GM18508 (cell line): ENCODE measurements at regions not wholly inside any gene's neighbourhood (a gene's known extent, or its start where the extent isn't known, plus 50 kb on each side); places are given as distances from the start of the nearest gene placed in this dataset.
"Not testable (repeated sequence)": the region's sequence is repeated elsewhere in the genome, so short reads cannot be mapped to it uniquely, and the experiment has no call there.

Experiments used
- ATAC-seq: cut with Tn5 transposase; IDR thresholded peaks from one replicate; pipeline ENCODE4 v1.9.1; 2021; ENCODE audit warnings: moderate number of reproducible peaks; ENCODE audit not compliant: insufficient read depth, unreplicated experiment

GRCh38 chr7:93750986-93751385 is 139.6 kb downstream of the TFPI2 start:
- no peak for ATAC-seq

- no peak for ATAC-seq
Observed at GRCh38 chr7:93747019-93747418, 143.5 kb downstream of the TFPI2 start.

- ATAC-seq: no peak
Observed at GRCh38 chr7:93739424-93739823, 151.1 kb downstream of the TFPI2 start.

DNA sequence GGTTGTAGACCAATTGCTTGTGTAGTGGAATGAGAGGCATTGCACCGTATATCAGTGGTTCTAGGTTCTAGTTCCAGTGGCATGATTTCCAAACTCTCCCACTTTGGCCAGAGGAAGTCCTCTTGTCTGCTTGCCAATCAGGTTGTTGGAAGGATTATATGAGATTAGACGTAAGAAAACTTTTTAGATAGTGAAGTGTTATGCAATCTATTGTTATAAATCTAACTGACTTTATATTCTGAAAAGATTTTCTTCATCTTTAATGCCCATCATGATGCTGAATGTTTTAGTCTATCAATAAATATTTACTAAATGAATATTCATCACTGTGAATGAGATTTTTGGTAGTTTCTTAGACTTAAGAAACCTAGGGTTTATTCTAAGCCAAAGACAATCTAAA is 152.6 kb downstream of the TFPI2 start:
- ATAC-seq: no peak

GRCh38 chr7:93736668-93737369 is 153.7 kb downstream of the TFPI2 start:
- no peak for ATAC-seq

DNA sequence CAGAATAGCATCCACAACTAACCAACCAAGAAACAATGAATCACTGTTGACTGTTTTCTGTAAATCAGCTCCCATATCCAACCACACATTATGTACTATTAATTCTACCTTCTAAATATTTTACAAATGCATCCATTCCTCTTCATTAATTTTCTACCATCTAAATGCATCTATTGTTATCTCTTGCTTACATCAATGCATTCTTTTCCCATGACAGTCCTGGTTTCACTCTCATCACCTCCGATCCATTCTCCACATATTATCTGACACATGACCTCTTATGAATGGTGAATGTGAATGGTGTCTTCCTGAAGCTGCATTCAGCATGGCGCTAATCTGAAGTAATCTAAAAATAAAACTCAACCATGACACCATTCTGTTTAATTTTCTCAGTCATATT is 153.8 kb upstream of the CALCR start:
- ATAC-seq: no peak

DNA sequence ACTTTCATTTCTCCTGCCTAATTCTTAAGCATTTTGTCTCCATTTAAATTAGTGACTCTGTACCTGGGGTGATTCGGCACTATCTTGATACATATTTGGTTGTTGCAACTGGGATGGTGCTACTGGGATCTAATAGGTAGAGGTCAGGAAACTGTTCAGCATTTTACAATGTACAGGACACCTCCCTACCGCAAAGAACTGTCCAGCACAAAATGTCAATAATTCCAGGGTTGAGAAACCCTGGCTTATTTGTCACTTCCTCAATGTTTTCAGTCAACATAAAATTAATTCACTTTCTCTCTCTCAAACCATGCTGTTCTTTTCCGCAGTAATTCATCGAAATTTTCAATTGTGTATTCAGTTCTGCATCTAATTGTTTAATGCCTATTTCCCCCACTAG is 151.4 kb upstream of the CALCR start:
- ATAC-seq: no peak

DNA sequence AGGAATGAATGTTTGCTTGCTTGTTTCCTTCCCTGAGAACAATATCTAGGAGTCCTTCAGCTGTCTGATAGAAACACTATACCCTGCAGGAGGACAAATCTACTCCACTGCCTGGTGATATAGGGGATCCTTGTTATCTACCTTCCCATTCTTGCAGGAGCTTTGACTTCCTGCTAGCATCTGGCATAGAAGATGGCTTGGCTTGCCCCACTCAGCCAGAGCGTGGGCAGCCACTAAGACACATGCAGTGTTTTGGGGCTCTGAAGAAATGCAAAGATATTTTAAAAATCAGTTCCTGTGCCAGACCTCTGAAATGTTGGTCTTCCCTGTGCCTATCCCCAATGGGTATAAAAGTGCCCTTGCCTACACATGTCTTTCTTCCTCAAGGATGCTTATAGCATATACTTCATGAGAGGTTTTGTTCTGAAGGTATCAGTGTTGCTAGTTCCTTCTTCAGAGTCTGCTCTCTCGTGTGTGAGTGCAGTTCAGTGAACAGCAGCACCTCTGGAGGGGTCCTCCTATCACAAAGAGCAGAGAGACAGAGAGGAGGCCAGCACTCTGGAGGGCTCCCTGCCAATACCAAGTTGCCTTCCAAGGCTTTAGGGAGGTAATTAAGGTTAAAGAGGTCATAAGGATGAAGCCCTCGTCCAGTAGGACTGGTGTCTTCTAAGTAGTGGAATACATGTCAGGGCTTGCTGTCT is 149.1 kb upstream of the CALCR start:
- ATAC-seq: no peak

DNA sequence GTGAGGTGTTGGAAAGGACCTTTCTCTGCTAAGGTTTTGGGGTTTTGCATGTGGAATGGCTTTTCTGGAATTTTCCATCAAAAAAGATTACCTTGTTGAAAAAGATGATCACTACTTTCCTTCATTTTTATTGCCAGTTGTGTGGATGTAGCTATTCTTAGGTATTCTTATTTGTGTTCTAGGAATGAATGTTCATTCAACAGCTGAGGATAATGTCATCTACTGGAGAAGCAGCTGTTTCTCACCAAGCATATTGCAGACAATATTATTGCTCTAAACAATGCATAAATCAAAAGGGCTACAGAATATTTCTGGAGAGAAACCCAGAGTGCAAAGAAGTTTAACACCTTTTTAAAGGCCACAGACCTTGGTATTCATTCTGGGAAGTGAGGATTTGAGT is 145.6 kb upstream of the CALCR start:
- ATAC-seq: no peak

GRCh38 chr7:93719546-93719945 is 145.0 kb upstream of the CALCR start:
- no peak for ATAC-seq

GRCh38 chr7:93717217-93717900 is 142.8 kb upstream of the CALCR start:
- no peak for ATAC-seq

DNA sequence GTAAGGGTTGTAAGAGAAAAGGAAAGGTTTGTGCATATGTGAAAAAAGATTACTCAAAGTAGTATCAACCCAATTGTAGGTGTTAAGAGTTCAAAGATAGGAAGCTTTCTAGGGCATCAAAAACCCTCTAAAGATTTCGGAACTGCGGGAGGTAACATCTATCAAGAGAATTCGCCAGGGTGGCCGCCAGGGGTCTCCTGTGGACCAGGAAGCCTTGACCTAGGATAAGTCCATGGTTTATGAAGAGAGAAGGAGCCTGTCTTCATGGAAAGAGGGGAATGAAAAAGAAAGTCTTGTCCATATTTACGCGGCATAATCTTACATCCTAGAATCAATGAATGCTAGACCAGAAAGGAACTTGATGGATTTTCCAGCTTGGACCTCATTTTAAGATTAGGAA is 140.7 kb upstream of the CALCR start:
- peak; percentile 44 for ATAC-seq

DNA sequence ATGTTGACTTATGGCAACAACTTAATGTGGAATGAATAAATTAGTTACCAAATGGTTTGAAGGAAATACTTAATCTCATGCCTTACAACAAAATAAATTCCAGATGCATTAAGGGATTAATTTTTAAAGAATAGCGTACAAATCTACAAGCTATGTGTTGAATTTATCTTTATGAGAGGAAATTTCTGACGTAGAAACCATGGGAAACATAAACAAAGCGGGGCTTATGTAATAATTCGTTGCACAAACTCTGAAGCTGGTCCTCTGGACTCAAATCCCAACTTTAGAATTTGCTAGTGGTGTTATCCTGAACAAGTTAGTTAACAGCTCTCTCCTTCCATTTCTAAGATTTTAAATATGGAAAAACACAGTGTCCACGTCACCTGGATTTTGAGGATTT is 137.4 kb upstream of the CALCR start:
- no peak for ATAC-seq

GRCh38 chr7:93708255-93708654 is 133.7 kb upstream of the CALCR start:
- ATAC-seq: not testable (repeated sequence)

- no peak for ATAC-seq
Observed at GRCh38 chr7:93707249-93707648, 132.7 kb upstream of the CALCR start.

GRCh38 chr7:93706162-93706561 is 131.6 kb upstream of the CALCR start:
- ATAC-seq: not testable (repeated sequence)

GRCh38 chr7:93704217-93704616 is 129.7 kb upstream of the CALCR start:
- ATAC-seq: no peak

DNA sequence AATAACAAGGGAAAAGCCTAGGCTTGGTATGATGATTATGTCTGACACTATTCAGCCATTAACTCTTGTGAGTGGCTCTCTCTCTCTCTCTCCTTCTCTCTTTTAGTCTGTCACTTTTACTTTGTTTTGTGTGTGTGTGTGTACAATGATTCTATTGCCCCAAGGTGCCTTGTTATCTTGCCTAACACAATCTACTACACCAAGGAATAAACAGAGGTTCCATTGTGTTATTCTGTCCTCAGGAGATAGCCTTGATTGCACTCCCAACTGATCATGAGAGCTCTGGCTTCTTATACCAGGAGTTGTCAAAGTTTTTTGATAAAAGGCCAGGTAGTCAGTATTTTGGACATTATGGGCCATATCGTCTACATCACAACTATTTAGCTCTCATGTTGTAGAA is 123.4 kb upstream of the CALCR start:
- ATAC-seq: no peak

GRCh38 chr7:93693796-93694195 is 119.3 kb upstream of the CALCR start:
- ATAC-seq: no peak

GRCh38 chr7:93690021-93690420 is 115.5 kb upstream of the CALCR start:
- ATAC-seq: no peak

DNA sequence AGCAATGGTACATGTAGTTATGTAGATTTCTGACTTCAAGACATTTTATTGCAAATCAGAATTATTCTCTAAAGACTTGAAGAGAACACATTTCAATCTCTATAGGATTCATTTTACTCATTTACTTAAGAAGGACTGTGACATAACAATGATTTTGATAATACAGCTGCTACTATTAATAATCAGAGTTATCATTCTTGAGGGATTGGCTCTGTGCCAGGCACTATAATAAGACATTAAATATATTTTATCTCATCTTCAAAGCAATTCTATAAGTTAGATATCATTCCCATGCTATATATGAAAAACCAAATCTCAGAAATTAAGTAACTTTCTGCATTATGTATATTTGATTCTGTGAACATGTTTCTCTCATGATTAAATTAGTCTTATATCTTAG is 103.7 kb upstream of the CALCR start:
- ATAC-seq: no peak
